Smooth muscle cell (in vitro differentiated cells): ENCODE measurements at regions not wholly inside any gene's neighbourhood (a gene's known extent, or its start where the extent isn't known, plus 50 kb on each side); places are given as distances from the start of the nearest gene placed in this dataset.

Experiments
- DNase-seq: peaks from one replicate; lab custom pipeline; 2025; ENCODE audit not compliant: unreplicated experiment; lab: John Stamatoyannopoulos, UW
- H2AFZ ChIP-seq: fragments of 200-600 bp; sonication (generic); 2 replicates; pipeline ENCODE4 v1.6.0; 2016; ENCODE audit warnings: antibody characterized with exemption, low read depth, mild to moderate bottlenecking
- H3F3A ChIP-seq: fragments of 200-600 bp; sonication (generic); 2 replicates; pipeline ENCODE4 v1.6.0; 2017; ENCODE audit warnings: antibody characterized with exemption, low read depth
- H3K27ac ChIP-seq: fragments of 200-600 bp; sonication (generic); 2 replicates; pipeline ENCODE4 v1.5.1; 2016; ENCODE audit warnings: low read depth, mild to moderate bottlenecking
- H3K27me3 ChIP-seq: fragments of 200-600 bp; sonication (generic); 2 replicates; pipeline ENCODE4 v1.6.1; 2016; ENCODE audit warnings: low read depth, mild to moderate bottlenecking
- H3K36me3 ChIP-seq: fragments of 200-600 bp; sonication (generic); 2 replicates; pipeline ENCODE4 v1.5.1; 2016; ENCODE audit warnings: low read depth
- H3K4me1 ChIP-seq: fragments of 200-600 bp; sonication (generic); 2 replicates; pipeline ENCODE4 v1.5.1; 2016; ENCODE audit warnings: low read depth
- H3K4me2 ChIP-seq: fragments of 200-600 bp; sonication (generic); 2 replicates; pipeline ENCODE4 v1.6.0; 2016; ENCODE audit warnings: mild to moderate bottlenecking
- H3K4me3 ChIP-seq: fragments of 200-600 bp; sonication (generic); 2 replicates; pipeline ENCODE4 v1.5.1; 2016; ENCODE audit warnings: mild to moderate bottlenecking
- H3K79me2 ChIP-seq: fragments of 200-600 bp; sonication (generic); 2 replicates; pipeline ENCODE4 v1.6.0; 2016; ENCODE audit warnings: low read depth, mild to moderate bottlenecking
- H3K9ac ChIP-seq: fragments of 200-600 bp; sonication (generic); 2 replicates; pipeline ENCODE4 v1.6.0; 2016; ENCODE audit warnings: low read depth
- H3K9me3 ChIP-seq: fragments of 200-600 bp; sonication (generic); replicated peaks from 2 replicates; pipeline ENCODE4 v1.5.1; 2016; ENCODE audit warnings: low read depth
- H4K20me1 ChIP-seq: fragments of 200-600 bp; sonication (generic); 2 replicates; pipeline ENCODE4 v1.6.0; 2016; ENCODE audit warnings: low read depth
- CTCF ChIP-seq: fragments of 200-600 bp; sonication (generic); IDR thresholded peaks from 2 replicates; pipeline ENCODE4 v1.5.1; 2017; ENCODE audit warnings: borderline replicate concordance, mild to moderate bottlenecking, antibody characterized with exemption; ENCODE audit not compliant: insufficient read depth, poor library complexity, severe bottlenecking
- WGBS: methylation state at CpG from one replicate; pipeline ENCODE4 v1.1.7; 2016; ENCODE audit warnings: low lambda C conversion rate; 5-methylcytosine and 5-hydroxymethylcytosine counted together

GRCh38 chr6:84372290-84372689, 144.8 kb upstream of the CEP162 start:
- Histone ChIP-seq H3K4me1 (no peaks in the 10 kb centered on the region), H3K4me2 (no peak overlapping the region), H3K79me2 (no peaks in the 10 kb centered on the region), H3F3A (no peaks in the 10 kb centered on the region), H3K36me3 (no peaks in the 10 kb centered on the region), H4K20me1 (no peaks in the 10 kb centered on the region), H2AFZ (no peak overlapping the region), H3K27me3 (no peaks in the 10 kb centered on the region), H3K9ac (no peak overlapping the region), H3K27ac (no peak overlapping the region), H3K4me3 (no peak overlapping the region), H3K9me3 (no peaks in the 10 kb centered on the region)
- DNase-seq = no peak
- 82% methylated on average over 2 of the region's 2 CpGs for WGBS
- no peak for TF ChIP-seq CTCF

- no peaks in the 10 kb centered on the region for H3F3A ChIP-seq
- 89% methylated on average over 4 of the region's 4 CpGs for WGBS
- TF ChIP-seq CTCF = no peak
- no peaks in the 10 kb centered on the region for H3K4me1 ChIP-seq
- no peak overlapping the region for H3K4me3 ChIP-seq
- no peaks in the 10 kb centered on the region for H4K20me1 ChIP-seq
- DNase-seq = no peak
- no peak overlapping the region for H3K27ac ChIP-seq
- H3K36me3 ChIP-seq = no peaks in the 10 kb centered on the region
- H3K79me2 ChIP-seq = no peaks in the 10 kb centered on the region
- H3K4me2 ChIP-seq = no peak overlapping the region
- no peaks in the 10 kb centered on the region for H3K9me3 ChIP-seq
- no peak overlapping the region for H2AFZ ChIP-seq
- no peaks in the 10 kb centered on the region for H3K27me3 ChIP-seq
- H3K9ac ChIP-seq = no peak overlapping the region
These were observed 144.2 kb upstream of the CEP162 start for GRCh38 chr6:84371681-84372080.

GRCh38 chr6:84362193-84362821, 134.9 kb upstream of the CEP162 start:
- peaks cover 53% of the 10 kb centered on the region for H3K27me3 ChIP-seq
- no peak overlapping the region for H3K4me3 ChIP-seq
- no peaks in the 10 kb centered on the region for H3K4me1 ChIP-seq
- no peak for DNase-seq
- no peak overlapping the region for H2AFZ ChIP-seq
- H3K27ac ChIP-seq = no peak overlapping the region
- no peak for TF ChIP-seq CTCF
- H3K36me3 ChIP-seq = no peaks in the 10 kb centered on the region
- H3K9me3 ChIP-seq = no peaks in the 10 kb centered on the region
- no peak overlapping the region for H3K4me2 ChIP-seq
- WGBS = 70% methylated on average over 1 of the region's 1 CpG
- H3K9ac ChIP-seq = no peak overlapping the region
- no peaks in the 10 kb centered on the region for H3K79me2 ChIP-seq
- H4K20me1 ChIP-seq = no peaks in the 10 kb centered on the region
- no peaks in the 10 kb centered on the region for H3F3A ChIP-seq
